SU-DHL-6 (cell line): ENCODE measurements at regions not wholly inside any gene's neighbourhood (a gene's known extent, or its start where the extent isn't known, plus 50 kb on each side); places are given as distances from the start of the nearest gene placed in this dataset.

Source experiments
- CTCF ChIP-seq: fragments of 200-600 bp; sonication (generic); IDR thresholded peaks from one replicate; pipeline ENCODE4 v1.5.1; 2017; ENCODE audit warnings: antibody characterized with exemption, mild to moderate bottlenecking, low read length, moderate library complexity; ENCODE audit not compliant: insufficient read depth, poor library complexity, severe bottlenecking
- EZH2phosphoT487 ChIP-seq: fragments of 200-600 bp; sonication (generic), shearing (Covaris generic); conservative IDR thresholded peaks from 2 replicates; pipeline ENCODE4 v1.6.1; 2018; ENCODE audit warnings: mild to moderate bottlenecking, antibody characterized with exemption, low read length, moderate library complexity, mixed read lengths

- no peak for TF ChIP-seq CTCF
- TF ChIP-seq EZH2phosphoT487: no peak
Observed at GRCh38 chr13:21911646-21912298, 240.9 kb downstream of the FGF9 start.
